K562 (cell line): ENCODE measurements at regions not wholly inside any gene's neighbourhood (a gene's known extent, or its start where the extent isn't known, plus 50 kb on each side); places are given as distances from the start of the nearest gene placed in this dataset.

ENCODE experiments used
- ATF6 ChIP-seq: sonication (generic); formaldehyde crosslinking; IDR thresholded peaks from 2 replicates; pipeline ENCODE4 v1.4.0; 2020; ENCODE audit warnings: mild to moderate bottlenecking, missing genetic modification reagents
- DPF2 ChIP-seq: fragments of 450-650 bp; IDR thresholded peaks from 2 replicates; pipeline ENCODE4 v1.6.1; 2016
- EGR1 ChIP-seq: fragments of 450-650 bp; conservative IDR thresholded peaks from 2 replicates; pipeline ENCODE4 v1.6.1; 2017; ENCODE audit warnings: mild to moderate bottlenecking
- ETV6 ChIP-seq, 3 experiments: fragments of 150-350 bp in 1 of 3; sonication (generic) in 1 of 3; formaldehyde crosslinking in 1 of 3; IDR thresholded peaks; 2 replicates each; pipeline versions ENCODE4 v1.6.1 to v1.8.0; 2014 to 2022; ENCODE audit warnings: borderline replicate concordance in 2 of 3, low read depth in 2 of 3, antibody characterized with exemption in 1 of 3, low read length in 1 of 3, mild to moderate bottlenecking in 1 of 3, missing genetic modification reagents in 1 of 3
- FOXK2 ChIP-seq, 2 experiments: fragments of 450-650 bp; IDR thresholded peaks in 1 of 2; conservative IDR thresholded peaks in 1 of 2; 2 replicates each; pipeline ENCODE4 v1.6.1; 2016; ENCODE audit warnings: low read depth in 2 of 2, mild to moderate bottlenecking in 1 of 2
- GTF2A2 ChIP-seq: IDR thresholded peaks from 2 replicates; pipeline ENCODE4 v1.6.1; 2016; ENCODE audit warnings: mild to moderate bottlenecking, missing genetic modification characterization, missing compliant biosample characterization
- GTF2E2 ChIP-seq: fragments of 200-800 bp; sonication (Bioruptor generic); IDR thresholded peaks from 2 replicates; pipeline ENCODE4 v1.6.1; 2016; ENCODE audit warnings: missing genetic modification characterization, missing compliant biosample characterization
- HMBOX1 ChIP-seq: sonication (generic); IDR thresholded peaks from 2 replicates; pipeline ENCODE4 v1.6.1; 2016
- HNRNPLL ChIP-seq: fragments of 200-400 bp; formaldehyde crosslinking; IDR thresholded peaks from 2 replicates; pipeline ENCODE4 v1.6.1; 2017; ENCODE audit warnings: low read length, low read depth, mild to moderate bottlenecking; ENCODE audit not compliant: poor library complexity, severe bottlenecking
- JUN ChIP-seq, 2 experiments: sonication (generic) in 1 of 2; formaldehyde crosslinking in 1 of 2; IDR thresholded peaks; 2 replicates each; pipeline versions ENCODE4 v1.6.1 to v1.8.0; 2012 to 2022; ENCODE audit warnings: borderline replicate concordance in 2 of 2, mild to moderate bottlenecking in 2 of 2, improper control_type of control experiment in 1 of 2, low read depth in 1 of 2, low read length in 1 of 2, missing genetic modification reagents in 1 of 2
- KDM1A ChIP-seq, 2 experiments: fragments of 450-650 bp; IDR thresholded peaks; 2 replicates each; pipeline ENCODE4 v1.6.1; 2016; ENCODE audit warnings: mild to moderate bottlenecking in 2 of 2
- KDM2B ChIP-seq: fragments of 250-450 bp; sonication (Bioruptor Pico); IDR thresholded peaks from 2 replicates; pipeline ENCODE4 v1.8.0; 2021; ENCODE audit warnings: mild to moderate bottlenecking, moderate library complexity
- KDM4B ChIP-seq, 2 experiments: fragments of 450-650 bp in 1 of 2; sonication (generic) in 1 of 2; IDR thresholded peaks; 2 replicates each; pipeline ENCODE4 v1.6.1; 2016 to 2017; ENCODE audit warnings: borderline replicate concordance in 2 of 2, antibody characterized with exemption in 1 of 2, low read depth in 1 of 2, mild to moderate bottlenecking in 1 of 2
- LEF1 ChIP-seq: fragments of 450-650 bp; IDR thresholded peaks from 2 replicates; pipeline ENCODE4 v1.6.1; 2016; ENCODE audit warnings: mild to moderate bottlenecking
- MED1 ChIP-seq: sonication (generic); formaldehyde crosslinking; IDR thresholded peaks from 2 replicates; pipeline ENCODE4 v1.8.1; 2023; ENCODE audit warnings: missing genetic modification reagents, borderline replicate concordance
- MITF ChIP-seq: IDR thresholded peaks from 2 replicates; pipeline ENCODE4 v1.6.1; 2014; ENCODE audit warnings: antibody characterized with exemption
- NFE2L1 ChIP-seq: fragments of 450-650 bp; IDR thresholded peaks from 2 replicates; pipeline ENCODE4 v1.6.1; 2016; ENCODE audit warnings: missing genetic modification characterization, low read depth, mild to moderate bottlenecking, missing compliant biosample characterization, moderate library complexity, borderline replicate concordance
- NR3C1 ChIP-seq: sonication (generic); formaldehyde crosslinking; IDR thresholded peaks from 2 replicates; pipeline ENCODE4 v1.8.1; 2022; ENCODE audit warnings: missing genetic modification reagents
- OTX1 ChIP-seq: fragments of 450-650 bp; formaldehyde crosslinking; IDR thresholded peaks from 2 replicates; pipeline ENCODE4 v1.4.0; 2022; ENCODE audit warnings: mild to moderate bottlenecking
- SMAD4 ChIP-seq: fragments of 250-450 bp; sonication (Bioruptor Pico); conservative IDR thresholded peaks from 2 replicates; pipeline ENCODE4 v1.8.0; 2021; ENCODE audit warnings: inconsistent platforms, mild to moderate bottlenecking, moderate library complexity
- SPI1 ChIP-seq: IDR thresholded peaks from 2 replicates; pipeline ENCODE4 v1.6.1; 2011; ENCODE audit warnings: low read depth, low read length, control low read depth, borderline replicate concordance
- WHSC1 ChIP-seq: IDR thresholded peaks from one replicate; pipeline ENCODE4 v1.6.1; 2012; ENCODE audit warnings: low read length, control low read depth, inconsistent platforms
- XRCC4 ChIP-seq: IDR thresholded peaks from one replicate; pipeline ENCODE4 v1.6.1; 2011; ENCODE audit not compliant: insufficient read depth, insufficient read length; ENCODE audit errors: extremely low read depth
- ZNF165 ChIP-seq: fragments of 250-450 bp; sonication (Bioruptor Pico); IDR thresholded peaks from 2 replicates; pipeline ENCODE4 v1.4.0; 2020; ENCODE audit warnings: borderline replicate concordance
- ZNF551 ChIP-seq: fragments of 250-450 bp; sonication (Bioruptor Pico); IDR thresholded peaks from 2 replicates; pipeline ENCODE4 v1.5.0; 2021; ENCODE audit warnings: mild to moderate bottlenecking, moderate library complexity

- TF ChIP-seq HMBOX1 (peak; percentile 65; the same call in 1 of the 2 replicates), WHSC1 (no peak), ETV6 (IDR thresholded peaks at IDR 0.05; ENCODE audit: borderline replicate concordance in 1 of 2, low read depth in 2 of 2, low read length in 1 of 2) (no peak), ETV6 (CRISPR knock-in tag; IDR thresholded peaks at IDR 0.05; ENCODE audit: borderline replicate concordance) (no peak), MED1 (no peak), NFE2L1 (tag) (no peak), XRCC4 (no peak), SPI1 (no peak), ZNF551 (no peak), KDM1A (IDR thresholded peaks at IDR 0.05) (peak; percentile 91 to 95), JUN (IDR thresholded peaks at IDR 0.05; ENCODE audit: borderline replicate concordance, low read depth, low read length) (0 out of 2 replicates have a peak, but pooled peaks have one; percentile 44), JUN (CRISPR knock-in tag; IDR thresholded peaks at IDR 0.05; ENCODE audit: borderline replicate concordance) (no peak), HNRNPLL (no peak), DPF2 (peak; percentile 56; the same call in 1 of the 2 replicates), GTF2A2 (tag) (no peak), ATF6 (no peak), KDM4B (IDR thresholded peaks at IDR 0.05; ENCODE audit: borderline replicate concordance in 2 of 2, low read depth in 1 of 2) (no peak), OTX1 (no peak), NR3C1 (CRISPR knock-in tag) (no peak), GTF2E2 (tag) (no peak), MITF (no peak), EGR1 (no peak; the same call in 1 of the 2 replicates), SMAD4 (CRISPR knock-in tag) (no peak), FOXK2 (conservative IDR thresholded peaks at IDR 0.05 in 1 of 2, IDR thresholded peaks at IDR 0.05 in 1 of 2; ENCODE audit: low read depth in 2 of 2) (peak; percentile 71 to 75), ZNF165 (no peak), LEF1 (peak; percentile 31; the same call in 1 of the 2 replicates), KDM2B (no peak)
These were observed 55.9 kb upstream of the PTGFRN start (continued) for GRCh38 chr1:116853680-116854402.
